H1 (cell line): ENCODE measurements at regions not wholly inside any gene's neighbourhood (a gene's known extent, or its start where the extent isn't known, plus 50 kb on each side); places are given as distances from the start of the nearest gene placed in this dataset.

Experiments used
- CTCF ChIA-PET: fragments of 300-600 bp; sonication (Branson Sonifier 250); formaldehyde crosslinking; loops from one replicate; lab custom pipeline; 2021; ENCODE audit not compliant: partially characterized antibody; lab: Charles Lee
- POLR2A ChIA-PET: fragments of 300-600 bp; sonication (Branson Sonifier 250); formaldehyde crosslinking; loops from one replicate; lab custom pipeline; 2021; ENCODE audit warnings: inconsistent platforms; ENCODE audit not compliant: partially characterized antibody; lab: Charles Lee
- DNase-seq, 2 experiments: peaks; one replicate each; pipeline versions ENCODE4 v3.0.0 to v3.0.0-alpha.2; 2010 to 2022; ENCODE audit warnings: low spot score in 2 of 2, low read depth in 1 of 2, mixed read lengths in 1 of 2
- FAIRE-seq: peaks from 2 replicates; lab custom pipeline; 2011; peaks lifted over from hg19 to GRCh38; lab: Jason Lieb, UNC
- H2AFZ ChIP-seq: 2 replicates; pipeline ENCODE4 v1.8.1; 2012; ENCODE audit warnings: low read length, inconsistent platforms
- H2AK5ac ChIP-seq: 2 replicates; pipeline ENCODE4 v1.6.1; 2013; ENCODE audit warnings: low read depth, low read length
- H2BK120ac ChIP-seq: replicated peaks from 2 replicates; pipeline ENCODE3; 2013; ENCODE audit warnings: low read depth, low read length, inconsistent platforms
- H2BK12ac ChIP-seq: 2 replicates; pipeline ENCODE4 v1.6.1; 2013; ENCODE audit warnings: low read depth, low read length
- H2BK15ac ChIP-seq: 2 replicates; pipeline ENCODE4 v1.6.1; 2013; ENCODE audit warnings: low read length
- H2BK20ac ChIP-seq: 2 replicates; pipeline ENCODE4 v1.6.1; 2013; ENCODE audit warnings: low read length
- H2BK5ac ChIP-seq: 2 replicates; pipeline ENCODE4 v1.6.1; 2013; ENCODE audit warnings: low read depth, low read length
- H3K14ac ChIP-seq: 2 replicates; pipeline ENCODE4 v1.6.1; 2013; ENCODE audit warnings: inconsistent platforms; ENCODE audit not compliant: insufficient read length
- H3K18ac ChIP-seq: 2 replicates; pipeline ENCODE4 v1.6.1; 2013; ENCODE audit warnings: low read length; ENCODE audit errors: extremely low read depth
- H3K23ac ChIP-seq: 2 replicates; pipeline ENCODE4 v1.6.1; 2013; ENCODE audit warnings: inconsistent platforms; ENCODE audit not compliant: insufficient read length
- H3K23me2 ChIP-seq: 2 replicates; pipeline ENCODE4 v1.6.1; 2013; ENCODE audit warnings: low read depth, low read length
- H3K27ac ChIP-seq: 2 replicates; pipeline ENCODE4 v1.6.1; 2011; ENCODE audit warnings: low read depth, low read length, inconsistent platforms
- H3K27me3 ChIP-seq, 4 experiments: replicated peaks in 1 of 4; 1 replicate in 1 of 4; 2 replicates in 3 of 4; pipeline versions ENCODE4 v1.6.1 to v1.8.1; 2011 to 2013; ENCODE audit warnings: low read length in 3 of 4, mild to moderate bottlenecking in 3 of 4, inconsistent platforms in 2 of 4, mixed read lengths in 2 of 4, moderate library complexity in 1 of 4; ENCODE audit not compliant: control insufficient read depth in 3 of 4, insufficient read depth in 3 of 4; ENCODE audit errors: extremely low read depth in 1 of 4
- H3K36me3 ChIP-seq, 4 experiments: 2 replicates each; pipeline versions ENCODE4 v1.6.1 to v1.8.1; 2011 to 2013; ENCODE audit warnings: mild to moderate bottlenecking in 4 of 4, low read length in 3 of 4, moderate library complexity in 2 of 4, control low read depth in 1 of 4, inconsistent platforms in 1 of 4; ENCODE audit not compliant: insufficient read depth in 4 of 4, control insufficient read depth in 2 of 4
- H3K4ac ChIP-seq: replicated peaks from 2 replicates; pipeline ENCODE3; 2013; ENCODE audit warnings: low read length, low read depth, mixed read lengths, inconsistent platforms; ENCODE audit not compliant: insufficient read length
- H3K4me1 ChIP-seq, 4 experiments: replicated peaks in 1 of 4; 1 replicate in 1 of 4; 2 replicates in 3 of 4; pipeline versions ENCODE4 v1.6.1 to v1.8.1; 2011 to 2013; ENCODE audit warnings: low read length in 3 of 4, inconsistent platforms in 2 of 4, mixed read lengths in 1 of 4; ENCODE audit not compliant: insufficient read depth in 4 of 4, control insufficient read depth in 3 of 4
- H3K4me2 ChIP-seq, 2 experiments: 2 replicates each; pipeline versions ENCODE4 v1.6.1 to v1.8.1; 2011 to 2013; ENCODE audit warnings: low read depth in 2 of 2, low read length in 2 of 2, control low read depth in 1 of 2, inconsistent platforms in 1 of 2, mild to moderate bottlenecking in 1 of 2; ENCODE audit not compliant: insufficient read depth in 1 of 2
- H3K4me3 ChIP-seq, 4 experiments: fragments of 200-600, 300-600 bp in 1 of 4; sonication (generic), shearing (Covaris generic), sonication (Bioruptor Twin) in 1 of 4; 2 replicates each; pipeline versions ENCODE4 v1.5.1 to v1.8.1; 2011 to 2016; ENCODE audit warnings: low read length in 4 of 4, low read depth in 3 of 4, control low read depth in 2 of 4, inconsistent platforms in 2 of 4, mild to moderate bottlenecking in 2 of 4, mixed read lengths in 1 of 4, moderate library complexity in 1 of 4; ENCODE audit not compliant: insufficient read depth in 2 of 4; ENCODE audit errors: extremely low read depth in 1 of 4
- H3K56ac ChIP-seq: replicated peaks from 2 replicates; pipeline ENCODE3; 2013; ENCODE audit warnings: low read depth, mild to moderate bottlenecking, mixed read lengths, low read length, inconsistent platforms; ENCODE audit not compliant: insufficient read length
- H3K79me1 ChIP-seq: 2 replicates; pipeline ENCODE4 v1.6.1; 2013; ENCODE audit warnings: low read depth, low read length, control low read depth
- H3K79me2 ChIP-seq, 2 experiments: 2 replicates each; pipeline versions ENCODE4 v1.6.1 to v1.8.1; 2012 to 2013; ENCODE audit warnings: low read length in 2 of 2, mild to moderate bottlenecking in 2 of 2, inconsistent platforms in 1 of 2; ENCODE audit not compliant: insufficient read depth in 2 of 2, control insufficient read depth in 1 of 2
- H3K9ac ChIP-seq, 4 experiments: replicated peaks in 1 of 4; 1 replicate in 1 of 4; 2 replicates in 3 of 4; pipeline versions ENCODE4 v1.6.1 to v1.8.1; 2011 to 2013; ENCODE audit warnings: low read depth in 3 of 4, low read length in 3 of 4, control low read depth in 2 of 4, mild to moderate bottlenecking in 2 of 4, moderate library complexity in 2 of 4, inconsistent platforms in 1 of 4; ENCODE audit errors: extremely low read depth in 1 of 4
- H3K9me3 ChIP-seq, 2 experiments: 2 replicates each; pipeline versions ENCODE4 v1.6.1 to v1.8.1; 2012 to 2013; ENCODE audit warnings: mild to moderate bottlenecking in 2 of 2, moderate library complexity in 2 of 2, control low read depth in 1 of 2, inconsistent platforms in 1 of 2, low read depth in 1 of 2, low read length in 1 of 2, mixed read lengths in 1 of 2; ENCODE audit not compliant: insufficient read depth in 2 of 2
- H4K20me1 ChIP-seq, 2 experiments: replicated peaks in 1 of 2; 2 replicates each; pipeline versions ENCODE3 to v1.8.1; 2011 to 2013; ENCODE audit warnings: inconsistent platforms in 2 of 2, low read length in 2 of 2, mild to moderate bottlenecking in 1 of 2; ENCODE audit not compliant: insufficient read depth in 2 of 2, control insufficient read depth in 1 of 2
- H4K5ac ChIP-seq: 2 replicates; pipeline ENCODE4 v1.6.1; 2013; ENCODE audit warnings: low read length, low read depth, mixed read lengths, inconsistent platforms; ENCODE audit not compliant: insufficient read length
- H4K8ac ChIP-seq: 2 replicates; pipeline ENCODE4 v1.8.0; 2013; ENCODE audit warnings: mild to moderate bottlenecking, moderate library complexity, low read length, inconsistent platforms; ENCODE audit not compliant: insufficient read depth; ENCODE audit errors: extremely low read depth
- H4K91ac ChIP-seq: replicated peaks from 2 replicates; pipeline ENCODE3; 2013; ENCODE audit warnings: low read length, mixed read lengths, inconsistent platforms; ENCODE audit not compliant: insufficient read length
- HDAC2 ChIP-seq, 2 experiments: fragments of 300-600 bp in 1 of 2; sonication (generic) in 1 of 2; IDR thresholded peaks; 2 replicates each; pipeline ENCODE4 v1.6.1; 2011 to 2012; ENCODE audit warnings: low read depth in 2 of 2, low read length in 2 of 2, mild to moderate bottlenecking in 2 of 2, moderate library complexity in 2 of 2, borderline replicate concordance in 1 of 2, inconsistent platforms in 1 of 2
- PHF8 ChIP-seq: fragments of 200-600 bp; sonication (generic); conservative IDR thresholded peaks from 2 replicates; pipeline ENCODE4 v1.7.1; 2012; ENCODE audit warnings: low read depth, mild to moderate bottlenecking, inconsistent platforms, low read length, moderate library complexity
- RAD21 ChIP-seq, 2 experiments: IDR thresholded peaks in 1 of 2; conservative IDR thresholded peaks in 1 of 2; 2 replicates each; pipeline ENCODE4 v1.6.1; 2011; ENCODE audit warnings: low read depth in 2 of 2, low read length in 2 of 2, improper control_type of control experiment in 1 of 2, inconsistent platforms in 1 of 2, mild to moderate bottlenecking in 1 of 2, moderate library complexity in 1 of 2
- SIX5 ChIP-seq: IDR thresholded peaks from 2 replicates; pipeline ENCODE4 v1.6.1; 2011; ENCODE audit warnings: mild to moderate bottlenecking, low read depth, low read length
- SUZ12 ChIP-seq: fragments of 200-600 bp; sonication (generic); IDR thresholded peaks from 2 replicates; pipeline ENCODE4 v1.6.1; 2012; ENCODE audit warnings: mild to moderate bottlenecking, inconsistent platforms, low read length, moderate library complexity, mixed read lengths
- WGBS, 2 experiments: shearing (Covaris generic) in 1 of 2; methylation state at CpG; one replicate each; pipeline versions ENCODE4 v1.1.6 to v1.1.7; 2013 to 2015; ENCODE audit warnings: low lambda C conversion rate in 2 of 2, mixed read lengths in 2 of 2, inconsistent platforms in 1 of 2, low coverage in 1 of 2, missing lambda C conversion rate in 1 of 2; ENCODE audit not compliant: insufficient replicate concordance in 2 of 2, insufficient coverage in 1 of 2, insufficient read length in 1 of 2; ENCODE audit errors: extremely low coverage in 1 of 2, missing lambda C conversion rate in 1 of 2; 5-methylcytosine and 5-hydroxymethylcytosine counted together

DNA sequence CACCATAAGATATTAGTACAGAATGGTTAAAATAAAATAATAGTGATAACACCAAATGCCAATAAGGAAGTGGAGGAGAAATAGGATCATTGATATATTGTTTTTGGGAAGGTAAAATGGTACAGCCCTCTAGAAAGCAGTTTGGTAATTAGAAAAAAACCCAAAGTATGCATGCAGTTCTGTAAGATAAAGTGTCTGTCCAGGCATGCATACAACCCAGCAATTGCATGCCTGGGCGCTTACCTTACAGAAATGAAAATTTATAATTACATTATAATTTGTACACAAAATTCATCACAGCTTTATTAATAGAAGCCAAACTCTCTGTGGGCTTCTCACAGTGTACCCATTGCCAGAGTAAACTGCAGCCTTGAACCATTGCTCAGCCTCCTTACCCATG, 124.7 kb downstream of the TTC6 start:
- no peak overlapping the region for H2AFZ ChIP-seq
- POLR2A ChIA-PET = no interaction called here

More for the DNA sequence above, 124.7 kb downstream of the TTC6 start:
- H2BK12ac ChIP-seq = no peak overlapping the region
- no peak overlapping the region for H3K14ac ChIP-seq
- no peaks in the 10 kb centered on the region for H4K20me1 ChIP-seq
- H2BK120ac ChIP-seq = no peak overlapping the region
- 79% methylated on average over 1 of the region's 1 CpG; no CpG with 5 or more reads in 1 of the 2 experiments for WGBS, 2 experiments
- H3K4me1 ChIP-seq = no peaks in the 10 kb centered on the region
- no peak overlapping the region for H3K18ac ChIP-seq
- no peaks in the 10 kb centered on the region for H3K23me2 ChIP-seq
- H3K79me1 ChIP-seq = no peaks in the 10 kb centered on the region
- TF ChIP-seq PHF8 (no peak), SIX5 (no peak), RAD21 (IDR thresholded peaks at IDR 0.05 in 1 of 2, conservative IDR thresholded peaks at IDR 0.05 in 1 of 2; ENCODE audit: low read depth in 2 of 2, low read length in 2 of 2) (no peak), SUZ12 (no peak), HDAC2 (IDR thresholded peaks at IDR 0.05; ENCODE audit: borderline replicate concordance in 1 of 2, low read depth in 2 of 2, low read length in 2 of 2) (no peak)
- no peak overlapping the region for H3K27ac ChIP-seq
- CTCF ChIA-PET = interaction anchor here (0.6 to 4.9 kb wide), 2 partner anchors 11 to 155 kb away, joined by 4 to 17 read pairs; no protein-coding TSS in a partner anchor
- H3K23ac ChIP-seq = no peak overlapping the region
- no peak overlapping the region for H2BK20ac ChIP-seq
- H3K9me3 ChIP-seq = no peaks in the 10 kb centered on the region
- no peak for DNase-seq
- no peak overlapping the region for H3K4me2 ChIP-seq
- no peak overlapping the region for H3K9ac ChIP-seq
- no peak overlapping the region for H3K56ac ChIP-seq
- H3K36me3 ChIP-seq = no peaks in the 10 kb centered on the region
- H4K5ac ChIP-seq = no peak overlapping the region
- H3K4me3 ChIP-seq = no peak overlapping the region
- H3K27me3 ChIP-seq = no peaks in the 10 kb centered on the region
- no peak overlapping the region for H2BK15ac ChIP-seq
- H3K79me2 ChIP-seq = no peaks in the 10 kb centered on the region
- no peak overlapping the region for H2BK5ac ChIP-seq
- H3K4ac ChIP-seq = no peak overlapping the region
- no peak overlapping the region for H4K91ac ChIP-seq
- no peak for FAIRE-seq
- no peak overlapping the region for H2AK5ac ChIP-seq
- no peak overlapping the region for H4K8ac ChIP-seq
